Stomach (tissue), 8 donors: ENCODE measurements at regions not wholly inside any gene's neighbourhood (a gene's known extent, or its start where the extent isn't known, plus 50 kb on each side); places are given as distances from the start of the nearest gene placed in this dataset.

ENCODE experiments used
- DNase-seq, 2 donors: peaks; one replicate each; pipeline versions ENCODE4 v3.0.0 to v3.0.0-alpha.2; 2013 to 2019
- H3K27ac ChIP-seq, 5 donors: fragments of 200-600 bp in 4 of 5; sonication (generic) in 4 of 5; one replicate each; pipeline ENCODE4 v1.5.1; 2013 to 2019; ENCODE audit warnings: mild to moderate bottlenecking in 1 of 5, moderate library complexity in 1 of 5
- H3K27me3 ChIP-seq, 3 donors: fragments of 200-600 bp; sonication (generic); one replicate each; pipeline ENCODE4 v1.5.1; 2017 to 2019; ENCODE audit warnings: mixed run types in 1 of 3
- H3K36me3 ChIP-seq, 4 donors: fragments of 200-600 bp; sonication (generic); 1 replicate in 3 of 4; 2 replicates in 1 of 4; pipeline ENCODE4 v1.5.1; 2016 to 2019
- H3K4me1 ChIP-seq, 4 donors: fragments of 200-600 bp; sonication (generic); one replicate each; pipeline ENCODE4 v1.5.1; 2016 to 2019
- H3K4me3 ChIP-seq, 4 donors: fragments of 200-600 bp; sonication (generic) in 3 of 4; one replicate each; pipeline ENCODE4 v1.5.1; 2016 to 2019; ENCODE audit warnings: mild to moderate bottlenecking in 1 of 4
- H3K9me3 ChIP-seq, 4 donors: fragments of 200-600 bp; sonication (generic); one replicate each; pipeline ENCODE4 v1.5.1; 2016 to 2019
- EP300 ChIP-seq: sonication (generic); formaldehyde crosslinking; IDR thresholded peaks from one replicate; pipeline ENCODE4 v1.6.1; 2017; ENCODE audit warnings: antibody characterized with exemption
- POLR2A ChIP-seq, 4 donors: fragments of 450-650 bp; IDR thresholded peaks; one replicate each; pipeline ENCODE4 v1.6.1; 2016; ENCODE audit warnings: antibody characterized with exemption in 4 of 4, control low read depth in 2 of 4, mild to moderate bottlenecking in 1 of 4, moderate library complexity in 1 of 4
- POLR2AphosphoS5 ChIP-seq, 3 donors: sonication (generic); formaldehyde crosslinking; IDR thresholded peaks; one replicate each; pipeline ENCODE4 v1.6.1; 2016; ENCODE audit warnings: antibody characterized with exemption in 3 of 3
- WGBS, 5 donors: extraction: QIAGEN DNeasy Blood & Tissue Kit in 3 of 5; methylation state at CpG; one replicate each; pipeline versions ENCODE4 v1.1.5 to v1.1.7; 2013 to 2018; 5-methylcytosine and 5-hydroxymethylcytosine counted together
- intact Hi-C: fragments of 100-400 bp; cut with DNase I; formaldehyde crosslinking; loops from one replicate; pipeline ENCODE4 v1.15.1; 2023; ENCODE audit warnings: low total_unique reads
- TF ChIP-seq, protein P1 (sequence below), 7 experiments: fragments of 450-650 bp in 4 of 7; fragments of 200-600 bp in 3 of 7; sonication (generic) in 3 of 7; IDR thresholded peaks; one replicate each; pipeline ENCODE4 v1.5.1; 2016 to 2019; ENCODE audit warnings: antibody characterized with exemption in 7 of 7, control low read depth in 2 of 7, mild to moderate bottlenecking in 1 of 7
- donor health status: healthy with polysubstance abuse.
- donor health status: Bipolar disorder and iron deficiency.
- donor health status: healthy.

DNA sequence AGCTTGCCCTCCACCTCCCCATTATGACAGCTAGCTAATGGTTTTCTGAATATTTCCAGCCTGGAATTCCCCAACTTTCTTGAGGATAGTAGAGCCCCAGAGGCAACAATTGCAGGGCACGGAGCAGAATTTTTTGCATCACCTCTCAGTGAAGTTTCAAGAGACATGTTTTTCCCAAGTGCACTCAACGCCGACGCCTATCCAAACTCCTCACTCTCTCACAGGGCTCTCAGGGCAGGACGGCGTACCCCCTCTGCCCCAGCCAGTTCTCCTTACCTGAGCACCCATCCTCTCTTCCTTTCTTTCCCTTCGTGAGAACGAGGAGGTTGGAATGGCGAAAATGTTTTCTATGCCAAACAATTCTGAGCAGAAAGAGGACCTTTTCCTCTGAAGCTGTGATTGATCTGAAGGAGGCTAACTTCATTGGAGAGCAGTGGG lies 83.1 kb upstream of the FOXQ1 start:
- DNase-seq = no peak
- Histone ChIP-seq H3K27ac (no peak overlapping the region), H3K4me1 (peaks cover 0 to 19% (median 11%) of the 10 kb centered on the region in 4 donors), H3K27me3 (no peaks in the 10 kb centered on the region), H3K4me3 (no peak overlapping the region), H3K9me3 (no peaks in the 10 kb centered on the region), H3K36me3 (no peaks in the 10 kb centered on the region)
- TF ChIP-seq POLR2A (IDR thresholded peaks at IDR 0.05) = no peak
- TF ChIP-seq POLR2AphosphoS5 (IDR thresholded peaks at IDR 0.05) = no peak
- TF ChIP-seq EP300 = no peak
- intact Hi-C loops = no loop called here
- 86 to 98% (median 96%) methylated on average over 9 of the region's 9 CpGs for WGBS, 5 donors

- intact Hi-C loops = no loop called here
- Histone ChIP-seq H3K36me3 (no peaks in the 10 kb centered on the region), H3K4me3 (no peak overlapping the region), H3K4me1 (peaks cover 0 to 19% (median 11%) of the 10 kb centered on the region in 4 donors), H3K27me3 (no peaks in the 10 kb centered on the region), H3K27ac (no peak overlapping the region), H3K9me3 (no peaks in the 10 kb centered on the region)
- 36 to 58% (median 49%) methylated on average over 16 of the region's 16 CpGs for WGBS, 5 donors
- DNase-seq = peak; percentile 42 to 64
- no peak for TF ChIP-seq POLR2A (IDR thresholded peaks at IDR 0.05)
- peak in 2 of 3 donors; percentile 80 to 81 for TF ChIP-seq POLR2AphosphoS5 (IDR thresholded peaks at IDR 0.05)
These were observed 83.8 kb upstream of the FOXQ1 start for GRCh38 chr6:1227935-1228753.

DNA sequence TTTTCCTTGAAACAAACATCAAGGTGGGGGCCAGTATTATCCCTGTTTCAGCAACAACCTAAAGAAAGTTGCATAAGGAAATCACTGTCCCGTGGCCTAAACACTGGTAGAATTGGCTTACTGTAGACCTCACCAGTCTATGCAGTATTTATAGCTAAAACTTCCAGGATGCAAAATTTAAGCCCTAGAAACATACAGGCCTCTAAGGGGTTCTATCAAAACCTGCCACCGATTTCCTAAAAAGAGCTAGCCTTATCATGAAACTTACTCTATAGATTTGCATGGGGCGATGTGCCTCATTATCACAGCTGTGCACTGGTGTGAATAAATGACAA lies 84.3 kb upstream of the FOXQ1 start:
- H3K27me3 ChIP-seq = no peaks in the 10 kb centered on the region
- no peak for DNase-seq
- no peak overlapping the region for H3K27ac ChIP-seq
- no peak for TF ChIP-seq POLR2A (IDR thresholded peaks at IDR 0.05)
- no peak for TF ChIP-seq EP300
- TF ChIP-seq POLR2AphosphoS5 (IDR thresholded peaks at IDR 0.05) = no peak
- TF ChIP-seq, protein P1, sequence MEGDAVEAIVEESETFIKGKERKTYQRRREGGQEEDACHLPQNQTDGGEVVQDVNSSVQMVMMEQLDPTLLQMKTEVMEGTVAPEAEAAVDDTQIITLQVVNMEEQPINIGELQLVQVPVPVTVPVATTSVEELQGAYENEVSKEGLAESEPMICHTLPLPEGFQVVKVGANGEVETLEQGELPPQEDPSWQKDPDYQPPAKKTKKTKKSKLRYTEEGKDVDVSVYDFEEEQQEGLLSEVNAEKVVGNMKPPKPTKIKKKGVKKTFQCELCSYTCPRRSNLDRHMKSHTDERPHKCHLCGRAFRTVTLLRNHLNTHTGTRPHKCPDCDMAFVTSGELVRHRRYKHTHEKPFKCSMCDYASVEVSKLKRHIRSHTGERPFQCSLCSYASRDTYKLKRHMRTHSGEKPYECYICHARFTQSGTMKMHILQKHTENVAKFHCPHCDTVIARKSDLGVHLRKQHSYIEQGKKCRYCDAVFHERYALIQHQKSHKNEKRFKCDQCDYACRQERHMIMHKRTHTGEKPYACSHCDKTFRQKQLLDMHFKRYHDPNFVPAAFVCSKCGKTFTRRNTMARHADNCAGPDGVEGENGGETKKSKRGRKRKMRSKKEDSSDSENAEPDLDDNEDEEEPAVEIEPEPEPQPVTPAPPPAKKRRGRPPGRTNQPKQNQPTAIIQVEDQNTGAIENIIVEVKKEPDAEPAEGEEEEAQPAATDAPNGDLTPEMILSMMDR (IDR thresholded peaks at IDR 0.05) = no peak
- no peaks in the 10 kb centered on the region for H3K9me3 ChIP-seq
- no peak overlapping the region for H3K4me3 ChIP-seq
- WGBS, 5 donors = 33 to 66% (median 51%) methylated on average over 3 of the region's 3 CpGs
- H3K36me3 ChIP-seq = no peaks in the 10 kb centered on the region
- intact Hi-C loops = no loop called here
- H3K4me1 ChIP-seq = peaks cover 0 to 19% (median 11%) of the 10 kb centered on the region in 4 donors

GRCh38 chr6:1226277-1227099 lies 85.4 kb upstream of the FOXQ1 start:
- Histone ChIP-seq H3K4me3 (no peak overlapping the region), H3K9me3 (no peaks in the 10 kb centered on the region), H3K27me3 (no peaks in the 10 kb centered on the region), H3K4me1 (peaks cover 0 to 19% (median 11%) of the 10 kb centered on the region in 4 donors), H3K36me3 (no peaks in the 10 kb centered on the region), H3K27ac (no peak overlapping the region)
- intact Hi-C loops = no loop called here
- DNase-seq = peak in 1 of 2 donors; percentile 31
- 72 to 80% (median 78%) methylated on average over 18 of the region's 18 CpGs for WGBS, 5 donors
- TF ChIP-seq POLR2A (IDR thresholded peaks at IDR 0.05) (no peak), POLR2AphosphoS5 (IDR thresholded peaks at IDR 0.05) (no peak)
- TF ChIP-seq, protein P1 (IDR thresholded peaks at IDR 0.05) = no peak

DNA sequence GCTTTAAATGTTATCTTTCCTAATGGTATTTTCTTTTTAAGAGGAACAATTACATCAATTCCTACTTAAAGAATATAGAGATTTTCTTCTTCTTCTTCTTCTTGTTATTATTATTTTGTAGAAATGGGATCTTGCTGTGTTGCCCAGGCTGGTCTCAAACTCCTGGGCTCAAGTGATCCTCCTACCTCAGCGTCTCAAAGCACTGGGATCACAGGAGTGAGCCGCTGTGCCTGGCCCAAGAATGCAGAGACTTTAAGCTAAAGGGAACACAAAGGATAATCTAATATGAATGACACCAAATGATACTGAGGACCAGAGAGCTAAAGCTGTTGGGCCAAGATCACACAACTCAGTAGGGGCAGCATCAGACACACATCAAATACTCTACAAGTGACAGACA lies 87.4 kb upstream of the FOXQ1 start:
- no peak overlapping the region for H3K27ac ChIP-seq
- no peaks in the 10 kb centered on the region for H3K36me3 ChIP-seq
- TF ChIP-seq EP300 = no peak
- DNase-seq = no peak
- 89 to 95% (median 91%) methylated on average over 2 of the region's 2 CpGs for WGBS, 5 donors
- H3K27me3 ChIP-seq = no peaks in the 10 kb centered on the region
- peaks cover 0 to 5% (median 2%) of the 10 kb centered on the region in 4 donors for H3K4me1 ChIP-seq
- intact Hi-C loops = no loop called here
- no peak overlapping the region for H3K4me3 ChIP-seq
- no peaks in the 10 kb centered on the region for H3K9me3 ChIP-seq
